ENCODE measurements at regions not wholly inside any gene's neighbourhood (a gene's known extent, or its start where the extent isn't known, plus 50 kb on each side); places are given as distances from the start of the nearest gene placed in this dataset.

DNA sequence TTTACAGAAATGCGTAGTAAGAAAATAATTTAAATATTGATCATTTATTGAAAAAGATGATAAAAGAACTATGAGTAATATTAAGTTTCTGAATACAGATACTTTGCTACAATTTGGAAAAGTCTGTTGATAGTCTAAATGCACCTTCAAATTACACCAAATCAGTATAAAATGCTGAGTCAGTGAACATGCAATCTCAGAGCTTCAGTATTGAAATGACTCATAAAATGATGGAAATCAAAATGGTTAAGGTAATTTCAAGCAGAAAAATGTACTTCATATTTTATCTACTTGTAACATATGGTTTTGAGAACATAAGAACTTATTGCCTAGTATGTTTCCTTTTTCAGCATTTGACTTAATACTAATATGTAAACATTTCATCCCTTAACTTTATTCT lies 448.2 kb downstream of the PCDH10 start:
- CTCF ChIA-PET: no interaction called here
- no peak overlapping the region for H3K4me3 Mint-ChIP-seq (ENCODE audit: low read depth, unreplicated experiment)
- no peak overlapping the region for H3K27ac Mint-ChIP-seq (ENCODE audit: unreplicated experiment)

DNA sequence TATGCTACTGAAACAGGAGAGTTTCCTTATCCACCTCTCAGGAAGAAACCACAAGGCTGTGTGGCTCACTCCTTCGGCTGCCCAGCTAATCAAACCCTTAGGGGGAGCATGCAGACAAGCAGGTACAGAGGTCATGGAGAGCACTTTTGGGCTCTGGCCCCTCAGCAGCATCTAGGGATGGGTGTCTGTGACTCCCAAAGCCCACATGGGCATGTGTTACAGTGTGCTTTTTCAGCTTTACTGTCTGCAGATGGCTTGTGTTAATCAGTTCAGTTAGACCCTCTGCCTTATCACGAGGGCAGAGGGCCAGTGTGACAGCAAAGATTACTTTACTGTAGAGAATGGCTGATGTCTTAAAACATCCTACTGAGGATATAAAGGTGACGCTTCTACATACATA lies 447.4 kb downstream of the PCDH10 start:
- BruUV-seq (replicated peaks): no TSS peak
- Mint-ChIP-seq H3K9me3 (ENCODE audit: low read depth, unreplicated experiment) (no peaks in the 10 kb centered on the region), H3K4me3 (ENCODE audit: low read depth, unreplicated experiment) (no peak overlapping the region), H3K4me1 (ENCODE audit: low read depth, unreplicated experiment) (no peaks in the 10 kb centered on the region), H3K27me3 (ENCODE audit: unreplicated experiment) (no peaks in the 10 kb centered on the region), H3K27ac (ENCODE audit: unreplicated experiment) (no peak overlapping the region), H3K36me3 (ENCODE audit: insufficient read depth, unreplicated experiment) (no peaks in the 10 kb centered on the region)
- no peak for DNase-seq
- CTCF ChIA-PET: no interaction called here
- TF ChIP-seq, protein P1, sequence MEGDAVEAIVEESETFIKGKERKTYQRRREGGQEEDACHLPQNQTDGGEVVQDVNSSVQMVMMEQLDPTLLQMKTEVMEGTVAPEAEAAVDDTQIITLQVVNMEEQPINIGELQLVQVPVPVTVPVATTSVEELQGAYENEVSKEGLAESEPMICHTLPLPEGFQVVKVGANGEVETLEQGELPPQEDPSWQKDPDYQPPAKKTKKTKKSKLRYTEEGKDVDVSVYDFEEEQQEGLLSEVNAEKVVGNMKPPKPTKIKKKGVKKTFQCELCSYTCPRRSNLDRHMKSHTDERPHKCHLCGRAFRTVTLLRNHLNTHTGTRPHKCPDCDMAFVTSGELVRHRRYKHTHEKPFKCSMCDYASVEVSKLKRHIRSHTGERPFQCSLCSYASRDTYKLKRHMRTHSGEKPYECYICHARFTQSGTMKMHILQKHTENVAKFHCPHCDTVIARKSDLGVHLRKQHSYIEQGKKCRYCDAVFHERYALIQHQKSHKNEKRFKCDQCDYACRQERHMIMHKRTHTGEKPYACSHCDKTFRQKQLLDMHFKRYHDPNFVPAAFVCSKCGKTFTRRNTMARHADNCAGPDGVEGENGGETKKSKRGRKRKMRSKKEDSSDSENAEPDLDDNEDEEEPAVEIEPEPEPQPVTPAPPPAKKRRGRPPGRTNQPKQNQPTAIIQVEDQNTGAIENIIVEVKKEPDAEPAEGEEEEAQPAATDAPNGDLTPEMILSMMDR (IDR thresholded peaks at IDR 0.05; ENCODE audit: unreplicated experiment): no peak
- intact Hi-C loops (cut with micrococcal nuclease; ENCODE audit: unreplicated experiment): no loop called here

More for the DNA sequence above, 448.2 kb downstream of the PCDH10 start:
- no TSS peak for BruUV-seq (replicated peaks)
- no peak for DNase-seq
- no peaks in the 10 kb centered on the region for H3K36me3 Mint-ChIP-seq (ENCODE audit: insufficient read depth, unreplicated experiment)
- TF ChIP-seq, protein P1 (IDR thresholded peaks at IDR 0.05; ENCODE audit: unreplicated experiment): no peak
- H3K27me3 Mint-ChIP-seq (ENCODE audit: unreplicated experiment): no peaks in the 10 kb centered on the region
- H3K9me3 Mint-ChIP-seq (ENCODE audit: low read depth, unreplicated experiment): no peaks in the 10 kb centered on the region
- no peaks in the 10 kb centered on the region for H3K4me1 Mint-ChIP-seq (ENCODE audit: low read depth, unreplicated experiment)
- intact Hi-C loops (cut with micrococcal nuclease; ENCODE audit: unreplicated experiment): no loop called here

DNA sequence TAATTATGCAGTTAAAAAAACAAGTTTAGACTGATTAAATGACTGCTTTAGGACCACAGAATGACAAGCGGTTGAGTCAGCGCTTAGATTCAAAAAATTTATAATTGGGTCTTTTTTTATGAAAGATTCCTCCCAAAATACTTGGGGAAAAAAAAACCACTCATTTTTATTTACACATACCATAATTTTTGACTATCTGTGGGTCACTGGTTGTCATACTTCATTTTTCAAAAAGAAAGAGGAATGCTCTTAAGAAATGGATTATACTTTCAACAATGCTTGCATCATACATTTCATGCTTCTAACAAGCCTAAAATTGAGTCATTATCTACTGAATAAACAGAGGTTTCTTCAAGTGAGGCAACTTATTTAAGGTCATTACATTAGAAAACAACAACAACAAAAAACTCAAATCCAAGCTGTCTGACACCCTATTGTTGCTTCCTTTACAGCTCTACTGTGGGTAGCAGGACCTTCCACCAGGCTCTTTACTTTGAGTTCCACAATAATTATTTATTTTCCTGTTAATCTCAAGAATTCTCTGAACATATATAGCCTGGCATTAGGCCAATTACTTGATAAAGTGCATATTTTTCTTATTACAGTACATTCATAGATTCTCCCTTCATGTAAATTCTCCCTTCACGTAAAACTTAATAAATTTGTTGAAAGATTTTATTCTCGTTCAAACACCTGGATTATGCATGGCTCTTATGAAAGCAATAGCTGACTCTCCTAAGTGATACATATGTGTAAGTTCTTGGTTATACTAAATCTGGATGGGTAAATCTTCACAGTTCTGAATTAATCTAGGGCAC lies 445.5 kb downstream of the PCDH10 start:
- intact Hi-C loops (cut with micrococcal nuclease; ENCODE audit: unreplicated experiment): no loop called here
- Mint-ChIP-seq H3K36me3 (ENCODE audit: insufficient read depth, unreplicated experiment) (no peaks in the 10 kb centered on the region), H3K4me3 (ENCODE audit: low read depth, unreplicated experiment) (no peak overlapping the region), H3K4me1 (ENCODE audit: low read depth, unreplicated experiment) (no peaks in the 10 kb centered on the region), H3K9me3 (ENCODE audit: low read depth, unreplicated experiment) (no peaks in the 10 kb centered on the region), H3K27me3 (ENCODE audit: unreplicated experiment) (no peaks in the 10 kb centered on the region), H3K27ac (ENCODE audit: unreplicated experiment) (no peak overlapping the region)
- TF ChIP-seq, protein P1 (IDR thresholded peaks at IDR 0.05; ENCODE audit: unreplicated experiment): no peak
- CTCF ChIA-PET: no interaction called here
- no TSS peak for BruUV-seq (replicated peaks)
- no peak for DNase-seq

DNA sequence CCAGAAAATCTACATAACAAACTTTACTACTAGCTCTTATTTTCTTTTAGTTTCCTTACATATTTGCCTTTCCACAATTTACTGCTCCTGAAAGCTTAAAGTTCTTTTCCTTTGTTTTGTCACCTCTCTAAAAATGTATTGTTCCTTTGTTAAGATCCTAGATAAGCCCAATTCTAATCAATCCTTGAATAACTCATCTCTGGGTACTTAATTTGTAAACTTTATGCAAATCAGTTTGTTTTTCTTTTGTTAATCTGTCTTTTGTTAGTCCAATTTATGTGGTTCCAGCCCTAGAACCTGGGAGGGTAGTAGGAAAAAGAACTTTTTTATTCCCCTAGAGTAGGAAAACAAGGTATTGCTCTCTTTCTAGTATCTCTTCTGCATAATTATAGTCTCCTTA lies 444.7 kb downstream of the PCDH10 start:
- H3K4me3 Mint-ChIP-seq (ENCODE audit: low read depth, unreplicated experiment): no peak overlapping the region
- no peaks in the 10 kb centered on the region for H3K9me3 Mint-ChIP-seq (ENCODE audit: low read depth, unreplicated experiment)
- H3K27me3 Mint-ChIP-seq (ENCODE audit: unreplicated experiment): no peaks in the 10 kb centered on the region
- no peak for DNase-seq
- TF ChIP-seq, protein P1 (IDR thresholded peaks at IDR 0.05; ENCODE audit: unreplicated experiment): no peak
- BruUV-seq (replicated peaks): no TSS peak
- CTCF ChIA-PET: no interaction called here
- H3K27ac Mint-ChIP-seq (ENCODE audit: unreplicated experiment): no peak overlapping the region
- H3K36me3 Mint-ChIP-seq (ENCODE audit: insufficient read depth, unreplicated experiment): no peaks in the 10 kb centered on the region
- H3K4me1 Mint-ChIP-seq (ENCODE audit: low read depth, unreplicated experiment): no peaks in the 10 kb centered on the region
- intact Hi-C loops (cut with micrococcal nuclease; ENCODE audit: unreplicated experiment): no loop called here

All from Calu3 (cell line).